HG03460 (cell line): ENCODE measurements at regions not wholly inside any gene's neighbourhood (a gene's known extent, or its start where the extent isn't known, plus 50 kb on each side); places are given as distances from the start of the nearest gene placed in this dataset.
"Not testable (repeated sequence)": the region's sequence is repeated elsewhere in the genome, so short reads cannot be mapped to it uniquely, and the experiment has no call there.

ENCODE experiments used
- ATAC-seq: cut with Tn5 transposase; IDR thresholded peaks from one replicate; pipeline ENCODE4 v1.9.1; 2021; ENCODE audit not compliant: unreplicated experiment

- ATAC-seq = no peak
Measured at GRCh38 chr7:142447762-142448161, 189.9 kb upstream of the PRSS58 start.

DNA sequence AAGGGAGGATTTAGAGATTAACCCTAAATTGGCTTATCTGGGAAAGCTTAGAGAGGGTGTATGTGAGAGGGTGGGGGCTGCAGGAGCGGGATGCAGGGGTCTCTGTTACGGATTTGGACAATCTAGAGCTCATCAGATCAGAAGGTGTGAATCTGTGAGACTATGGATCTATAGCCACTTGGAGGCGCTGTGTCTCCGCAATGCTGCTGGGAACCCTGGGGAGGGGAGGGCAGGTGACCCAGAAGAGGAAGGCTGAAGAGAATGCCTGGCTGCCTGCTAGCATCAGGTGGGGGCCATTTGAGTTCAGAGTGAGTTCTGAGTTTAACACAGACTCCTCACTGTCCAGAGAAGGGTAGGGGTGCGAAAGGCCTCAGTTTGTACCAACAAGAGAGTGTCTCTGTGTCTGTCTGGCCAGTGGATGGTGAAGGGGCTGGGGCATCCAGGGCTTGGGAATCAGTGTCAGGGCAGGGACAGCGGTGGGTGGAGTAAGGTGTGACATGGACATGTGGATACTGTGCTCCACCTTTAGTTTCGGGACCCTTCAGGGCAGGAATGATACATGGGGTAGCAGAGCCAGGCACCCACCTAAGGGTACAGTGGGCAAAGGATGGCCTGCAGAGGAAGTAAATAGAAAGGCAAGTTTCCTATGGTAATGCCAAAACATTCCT is 187.3 kb upstream of the PRSS58 start:
- no peak for ATAC-seq

- ATAC-seq = no peak
Measured at GRCh38 chr7:142443216-142444010, 185.6 kb upstream of the PRSS58 start.

GRCh38 chr7:142442396-142442795 is 184.5 kb upstream of the PRSS58 start:
- no peak for ATAC-seq

DNA sequence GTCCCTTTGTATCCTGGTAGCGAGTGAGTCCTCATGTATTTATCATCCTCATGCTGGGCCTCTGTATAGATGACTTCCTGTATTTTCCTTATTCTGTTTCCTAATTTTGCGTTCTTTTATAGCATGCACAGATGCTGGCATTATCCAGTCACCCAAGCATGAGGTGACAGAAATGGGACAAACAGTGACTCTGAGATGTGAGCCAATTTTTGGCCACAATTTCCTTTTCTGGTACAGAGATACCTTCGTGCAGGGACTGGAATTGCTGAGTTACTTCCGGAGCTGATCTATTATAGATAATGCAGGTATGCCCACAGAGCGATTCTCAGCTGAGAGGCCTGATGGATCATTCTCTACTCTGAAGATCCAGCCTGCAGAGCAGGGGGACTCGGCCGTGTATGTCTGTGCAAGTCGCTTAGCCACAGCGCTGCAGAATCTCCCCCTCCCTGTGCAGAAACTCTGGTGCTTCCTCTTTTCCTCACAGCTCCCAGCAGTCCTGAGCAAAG is 183.1 kb upstream of the PRSS58 start:
- ATAC-seq = no peak

GRCh38 chr7:142440219-142440905 is 182.5 kb upstream of the PRSS58 start:
- ATAC-seq = no peak

DNA sequence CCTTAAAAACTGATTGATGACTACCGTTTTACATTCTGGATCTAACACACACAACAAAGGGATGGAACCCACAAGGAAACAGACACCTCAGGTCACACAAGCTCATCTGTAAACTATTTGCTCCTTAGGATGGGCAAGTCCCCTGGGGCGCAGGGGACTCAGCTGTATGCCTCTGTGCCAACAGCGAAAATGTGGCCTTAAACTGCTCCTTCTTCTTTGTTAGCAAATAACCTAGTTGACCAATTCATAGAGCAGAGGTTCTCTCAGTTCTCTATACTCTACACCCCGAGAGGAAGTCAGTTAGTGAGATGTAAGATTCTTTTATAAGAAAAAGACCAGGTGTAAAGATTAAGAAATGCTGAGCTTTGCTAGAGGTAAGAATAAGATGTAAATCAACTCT is 181.9 kb upstream of the PRSS58 start:
- peak; percentile 60 for ATAC-seq

DNA sequence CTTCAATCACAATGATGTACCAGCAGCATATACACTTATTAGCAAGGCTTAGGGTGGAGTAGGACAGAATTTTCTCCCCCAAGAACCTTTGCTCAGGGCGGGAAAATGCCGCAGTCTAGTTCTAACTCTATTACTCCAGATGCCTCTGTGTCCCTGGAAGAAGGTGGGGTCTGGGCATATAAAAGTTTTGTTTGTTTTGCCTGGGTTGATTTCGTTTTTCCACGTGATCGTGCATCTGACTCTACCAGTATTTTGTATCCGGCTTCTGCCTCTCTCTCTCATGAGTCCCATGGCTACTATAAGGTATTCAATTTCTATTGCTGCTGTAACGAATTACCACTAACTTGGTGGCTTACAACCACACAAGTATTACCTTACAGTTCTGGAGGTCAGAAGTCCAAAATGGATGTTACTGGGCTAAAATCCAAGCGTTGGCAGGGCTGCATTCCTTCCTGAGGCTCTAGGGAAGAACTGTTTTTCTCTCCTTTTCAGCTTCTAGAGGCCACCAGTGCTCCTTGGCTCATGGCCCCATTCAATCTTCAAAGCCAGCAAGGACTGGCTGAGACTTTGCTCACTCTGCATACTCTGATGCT is 181.2 kb upstream of the PRSS58 start:
- no peak for ATAC-seq

DNA sequence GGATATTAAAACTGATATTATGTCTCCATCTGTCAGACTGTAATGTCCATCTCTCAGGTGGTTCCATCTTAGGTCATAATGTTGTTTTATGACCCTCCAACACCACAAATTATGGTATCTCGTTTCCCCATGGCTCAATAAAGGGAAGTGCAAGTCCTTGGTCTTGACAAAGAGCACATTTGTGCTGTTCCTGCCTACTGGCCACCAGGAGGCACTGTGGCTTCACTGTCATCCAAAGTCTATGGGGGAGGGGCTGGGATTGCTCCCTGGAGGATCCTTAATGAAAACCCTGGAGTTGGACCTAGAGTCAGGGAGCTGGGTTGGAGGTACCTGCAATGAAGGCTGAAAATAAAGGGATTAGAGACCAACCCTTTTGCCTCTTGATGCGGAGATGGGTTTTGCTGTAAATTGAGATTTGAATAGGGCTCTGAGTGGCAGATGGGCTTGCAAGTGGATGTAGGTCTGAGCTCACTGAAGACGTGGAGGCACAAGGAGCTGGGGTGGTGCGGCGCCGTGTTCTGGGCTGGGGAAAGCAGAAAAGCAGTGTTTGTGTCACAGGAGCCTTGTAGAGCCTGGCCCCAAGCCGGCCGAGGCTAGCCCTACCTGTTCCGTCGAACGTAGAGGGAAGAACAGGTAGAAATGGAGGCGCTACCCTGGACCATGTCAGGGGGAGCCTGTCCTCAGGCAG is 180.5 kb upstream of the PRSS58 start:
- no peak for ATAC-seq

GRCh38 chr7:142437741-142438140 is 179.9 kb upstream of the PRSS58 start:
- no peak for ATAC-seq

DNA sequence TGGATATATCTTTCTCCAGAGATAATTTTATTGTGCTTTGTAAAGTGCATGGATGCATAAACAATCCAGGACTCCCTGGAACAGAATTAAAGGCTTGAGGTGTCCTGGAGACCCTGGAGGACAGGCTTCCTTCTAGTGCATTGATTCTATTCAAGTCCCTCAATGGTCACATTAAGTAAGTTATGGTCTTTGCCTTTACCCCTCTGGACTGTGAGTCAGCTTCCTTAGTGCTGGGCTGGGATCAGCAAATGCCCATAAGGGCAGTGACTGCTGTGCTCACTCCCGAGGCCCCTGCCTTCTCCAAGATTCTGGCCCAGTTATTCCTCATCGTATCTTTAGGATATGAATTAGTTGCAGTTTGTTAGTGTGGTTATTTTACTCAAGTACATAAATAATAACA is 178.7 kb upstream of the PRSS58 start:
- no peak for ATAC-seq

DNA sequence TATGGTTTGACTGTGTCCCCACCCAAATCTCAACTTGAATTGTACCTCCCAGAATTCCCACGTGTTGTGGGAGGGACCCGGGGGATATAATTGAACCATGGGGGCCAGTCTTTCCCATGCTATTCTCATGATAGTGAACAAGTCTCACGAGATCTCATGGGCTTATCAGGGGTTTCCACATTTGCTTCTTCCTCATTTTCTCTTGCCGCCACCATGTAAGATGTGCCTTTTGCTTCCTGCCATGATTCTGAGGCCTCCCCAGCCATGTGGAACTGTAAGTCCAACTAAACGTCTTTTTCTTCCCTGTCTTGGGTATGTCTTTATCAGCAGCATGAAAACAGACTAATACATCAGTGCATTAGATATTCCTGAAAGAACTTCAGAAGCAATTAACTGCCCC is 177.7 kb upstream of the PRSS58 start:
- not testable (repeated sequence) for ATAC-seq

- ATAC-seq = no peak
Measured at GRCh38 chr7:142434666-142435167, 176.9 kb upstream of the PRSS58 start.

DNA sequence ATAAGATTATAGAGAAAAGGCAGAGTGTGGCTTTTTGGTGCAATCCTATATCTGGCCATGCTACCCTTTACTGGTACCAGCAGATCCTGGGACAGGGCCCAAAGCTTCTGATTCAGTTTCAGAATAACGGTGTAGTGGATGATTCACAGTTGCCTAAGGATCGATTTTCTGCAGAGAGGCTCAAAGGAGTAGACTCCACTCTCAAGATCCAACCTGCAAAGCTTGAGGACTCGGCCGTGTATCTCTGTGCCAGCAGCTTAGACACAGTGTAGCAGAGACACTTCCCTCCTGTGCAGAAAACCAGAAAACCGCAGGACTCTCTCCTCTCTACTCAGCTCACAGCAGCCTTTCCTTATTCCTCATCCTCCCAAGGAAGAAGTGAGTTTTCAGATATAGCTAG is 176.3 kb upstream of the PRSS58 start:
- not testable (repeated sequence) for ATAC-seq

GRCh38 chr7:142432377-142432776 is 174.5 kb upstream of the PRSS58 start:
- ATAC-seq = no peak

GRCh38 chr7:142431491-142431890 is 173.6 kb upstream of the PRSS58 start:
- no peak for ATAC-seq

DNA sequence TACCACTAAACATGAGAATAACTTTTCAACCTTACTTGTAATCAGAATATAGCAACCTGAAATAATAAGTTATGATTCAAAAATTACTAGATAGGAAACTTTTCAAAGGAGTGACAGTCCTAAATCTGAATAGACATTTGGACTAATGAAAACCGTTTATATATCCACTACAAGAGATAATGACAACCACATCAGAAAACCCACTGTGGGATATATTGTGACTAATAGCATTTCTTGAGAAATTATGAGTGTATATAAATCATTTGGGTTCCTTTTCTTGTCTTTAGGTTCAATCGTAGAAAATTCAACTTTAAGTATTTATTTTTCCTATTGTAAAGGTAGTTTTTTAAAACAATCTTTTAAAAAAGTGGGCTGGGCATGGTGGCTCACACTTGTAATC is 170.2 kb upstream of the PRSS58 start:
- ATAC-seq = no peak

- no peak for ATAC-seq
Measured at GRCh38 chr7:142425281-142425680, 167.4 kb upstream of the PRSS58 start.

DNA sequence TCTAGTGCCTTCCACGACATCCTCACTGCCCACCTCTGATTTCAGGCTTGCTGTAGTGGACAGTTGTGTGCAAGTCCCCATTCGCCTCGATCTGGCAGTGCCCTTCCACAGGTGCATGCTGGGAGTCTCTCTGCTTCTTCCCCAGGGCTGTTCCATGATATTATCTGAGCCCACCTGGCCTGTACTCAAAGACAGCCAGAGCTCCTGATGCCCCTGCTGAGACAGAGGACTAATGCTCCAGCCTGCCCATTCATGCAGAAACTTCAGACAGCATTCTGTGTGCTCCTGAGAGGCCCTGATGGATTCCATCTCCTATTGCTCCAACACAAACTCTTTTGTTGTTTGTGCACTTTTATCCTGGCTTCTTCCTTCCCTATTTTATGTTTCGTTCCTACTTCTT is 164.8 kb upstream of the PRSS58 start:
- no peak for ATAC-seq

GRCh38 chr7:142420554-142421362 is 162.9 kb upstream of the PRSS58 start:
- no peak for ATAC-seq
